Tibial artery (tissue), 4 donors: ENCODE measurements at regions not wholly inside any gene's neighbourhood (a gene's known extent, or its start where the extent isn't known, plus 50 kb on each side); places are given as distances from the start of the nearest gene placed in this dataset.
"Not testable (repeated sequence)": the region's sequence is repeated elsewhere in the genome, so short reads cannot be mapped to it uniquely, and the experiment has no call there.

Experiments used
- DNase-seq, 2 donors: peaks; one replicate each; pipeline ENCODE4 v3.0.0-alpha.2; 2019
- H3K27ac ChIP-seq, 2 donors: fragments of 200-600 bp; sonication (generic) in 1 of 2; 1 replicate in 1 of 2; 2 replicates in 1 of 2; pipeline ENCODE4 v1.5.1; 2018 to 2019; ENCODE audit warnings: mild to moderate bottlenecking in 1 of 2
- H3K27me3 ChIP-seq, 2 donors: fragments of 200-600 bp; sonication (generic) in 1 of 2; one replicate each; pipeline versions ENCODE4 v1.5.1 to v1.6.0; 2016 to 2019
- H3K36me3 ChIP-seq, 3 donors: fragments of 200-600 bp; sonication (generic) in 2 of 3; one replicate each; pipeline ENCODE4 v1.5.1; 2016 to 2019; ENCODE audit warnings: mild to moderate bottlenecking in 2 of 3
- H3K4me1 ChIP-seq, 4 donors: fragments of 200-600 bp; sonication (generic) in 2 of 4; 1 replicate in 3 of 4; 2 replicates in 1 of 4; pipeline ENCODE4 v1.5.1; 2016 to 2019
- H3K4me3 ChIP-seq, 2 donors: fragments of 200-600 bp; sonication (generic) in 1 of 2; 1 replicate in 1 of 2; 2 replicates in 1 of 2; pipeline ENCODE4 v1.5.1; 2018 to 2019; ENCODE audit warnings: mild to moderate bottlenecking in 2 of 2
- H3K9me3 ChIP-seq, 3 donors: fragments of 200-600 bp; sonication (generic) in 1 of 3; one replicate each; pipeline ENCODE4 v1.5.1; 2016 to 2019
- intact Hi-C: fragments of 100-400 bp; cut with DNase I; formaldehyde crosslinking; loops from one replicate; pipeline ENCODE4 v1.15.0; 2023; ENCODE audit warnings: low total_unique reads
- TF ChIP-seq, protein P1 (sequence below), 2 experiments: fragments of 200-600 bp in 1 of 2; fragments of 450-650 bp in 1 of 2; IDR thresholded peaks; one replicate each; pipeline ENCODE4 v1.5.1; 2017 to 2019; ENCODE audit warnings: antibody characterized with exemption in 2 of 2, mild to moderate bottlenecking in 1 of 2, moderate library complexity in 1 of 2

DNA sequence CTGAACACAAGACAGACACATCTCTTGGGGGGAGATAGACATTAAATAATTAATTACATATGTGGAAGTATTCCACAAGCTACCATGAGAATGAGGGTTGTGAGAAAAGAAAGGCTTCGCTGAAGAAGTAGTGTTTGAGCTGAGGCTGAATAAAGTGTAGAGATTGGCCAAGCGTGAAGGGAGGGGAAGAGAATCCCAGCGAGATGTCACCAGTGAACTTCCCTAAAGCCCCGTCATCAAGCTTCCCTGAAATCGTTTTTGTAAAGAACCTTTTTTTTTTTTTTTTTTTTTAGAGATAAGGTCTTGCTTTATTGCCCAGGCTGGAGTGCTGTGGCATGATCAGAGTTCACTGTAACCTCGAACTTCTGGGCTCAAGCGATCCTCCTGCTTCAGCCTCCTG is 235.2 kb downstream of the KCNRG start:
- TF ChIP-seq, protein P1, sequence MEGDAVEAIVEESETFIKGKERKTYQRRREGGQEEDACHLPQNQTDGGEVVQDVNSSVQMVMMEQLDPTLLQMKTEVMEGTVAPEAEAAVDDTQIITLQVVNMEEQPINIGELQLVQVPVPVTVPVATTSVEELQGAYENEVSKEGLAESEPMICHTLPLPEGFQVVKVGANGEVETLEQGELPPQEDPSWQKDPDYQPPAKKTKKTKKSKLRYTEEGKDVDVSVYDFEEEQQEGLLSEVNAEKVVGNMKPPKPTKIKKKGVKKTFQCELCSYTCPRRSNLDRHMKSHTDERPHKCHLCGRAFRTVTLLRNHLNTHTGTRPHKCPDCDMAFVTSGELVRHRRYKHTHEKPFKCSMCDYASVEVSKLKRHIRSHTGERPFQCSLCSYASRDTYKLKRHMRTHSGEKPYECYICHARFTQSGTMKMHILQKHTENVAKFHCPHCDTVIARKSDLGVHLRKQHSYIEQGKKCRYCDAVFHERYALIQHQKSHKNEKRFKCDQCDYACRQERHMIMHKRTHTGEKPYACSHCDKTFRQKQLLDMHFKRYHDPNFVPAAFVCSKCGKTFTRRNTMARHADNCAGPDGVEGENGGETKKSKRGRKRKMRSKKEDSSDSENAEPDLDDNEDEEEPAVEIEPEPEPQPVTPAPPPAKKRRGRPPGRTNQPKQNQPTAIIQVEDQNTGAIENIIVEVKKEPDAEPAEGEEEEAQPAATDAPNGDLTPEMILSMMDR (IDR thresholded peaks at IDR 0.05): no peak
- H3K4me3 ChIP-seq: no peak overlapping the region
- H3K27ac ChIP-seq: no peak overlapping the region
- no peaks in the 10 kb centered on the region for H3K9me3 ChIP-seq
- intact Hi-C loops: no loop called here
- H3K27me3 ChIP-seq: no peaks in the 10 kb centered on the region
- peaks cover 0 to 3% (median 0%) of the 10 kb centered on the region in 4 donors for H3K4me1 ChIP-seq
- no peaks in the 10 kb centered on the region for H3K36me3 ChIP-seq
- no peak for DNase-seq

DNA sequence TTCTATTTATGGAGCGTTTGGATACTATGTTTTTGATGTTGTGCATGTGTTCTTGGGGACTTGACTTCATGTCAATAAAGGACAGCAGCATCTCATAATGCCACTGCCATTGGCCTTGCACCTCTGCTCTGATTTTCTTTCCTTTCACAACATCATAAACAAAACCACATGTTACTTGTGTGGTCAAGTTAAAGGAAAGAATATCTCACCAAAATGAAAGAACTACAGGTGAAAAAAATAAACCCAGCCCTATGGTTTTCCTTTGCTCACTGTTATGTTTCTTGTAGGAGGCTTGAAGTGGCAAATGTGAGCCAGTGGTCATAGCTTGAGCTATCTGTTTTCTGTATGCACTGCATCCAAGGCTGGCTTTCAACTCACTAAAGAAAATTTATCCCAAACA is 240.4 kb downstream of the KCNRG start:
- no peaks in the 10 kb centered on the region for H3K9me3 ChIP-seq
- no peak overlapping the region for H3K4me3 ChIP-seq
- TF ChIP-seq, protein P1 (IDR thresholded peaks at IDR 0.05): no peak
- no peak overlapping the region for H3K27ac ChIP-seq
- intact Hi-C loops: no loop called here
- H3K27me3 ChIP-seq: no peaks in the 10 kb centered on the region
- DNase-seq: no peak
- no peaks in the 10 kb centered on the region for H3K4me1 ChIP-seq
- H3K36me3 ChIP-seq: no peaks in the 10 kb centered on the region

DNA sequence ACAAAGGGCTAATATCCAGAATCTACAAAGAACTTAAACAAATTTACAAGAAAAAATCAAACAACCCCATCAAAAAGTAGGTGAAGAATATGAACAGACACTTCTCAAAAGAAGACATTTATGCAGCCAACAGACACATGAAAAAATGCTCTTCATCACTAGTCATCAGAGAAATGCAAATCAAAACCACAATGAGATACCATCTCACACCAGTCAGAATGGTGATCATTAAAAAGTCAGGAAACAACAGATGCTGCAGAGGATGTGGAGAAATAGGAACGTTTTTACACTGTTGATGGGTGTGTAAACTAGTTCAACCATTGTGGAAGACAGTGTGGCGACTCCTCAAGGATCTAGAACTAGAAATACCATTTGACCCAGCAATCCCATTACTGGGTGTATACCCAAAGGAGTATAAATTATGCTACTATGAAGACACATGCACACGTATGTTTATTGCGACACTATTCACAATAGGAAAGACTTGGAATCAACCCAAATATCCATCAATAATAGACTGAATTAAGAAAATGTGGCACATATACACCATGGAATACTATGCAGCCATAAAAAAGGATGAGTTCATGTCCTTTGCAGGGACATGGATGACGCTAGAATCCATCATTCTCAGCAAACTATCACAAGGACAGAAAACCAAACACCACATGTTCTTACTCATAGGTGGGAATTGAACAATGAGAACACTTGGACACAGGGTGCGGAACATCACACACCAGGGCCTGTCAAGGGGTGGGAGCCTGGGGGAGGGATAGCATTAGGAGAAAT is 241.5 kb downstream of the KCNRG start:
- H3K27me3 ChIP-seq, H3K27ac ChIP-seq, DNase-seq, H3K9me3 ChIP-seq, intact Hi-C loops, H3K4me1 ChIP-seq, H3K4me3 ChIP-seq, H3K36me3 ChIP-seq: not testable (repeated sequence)

DNA sequence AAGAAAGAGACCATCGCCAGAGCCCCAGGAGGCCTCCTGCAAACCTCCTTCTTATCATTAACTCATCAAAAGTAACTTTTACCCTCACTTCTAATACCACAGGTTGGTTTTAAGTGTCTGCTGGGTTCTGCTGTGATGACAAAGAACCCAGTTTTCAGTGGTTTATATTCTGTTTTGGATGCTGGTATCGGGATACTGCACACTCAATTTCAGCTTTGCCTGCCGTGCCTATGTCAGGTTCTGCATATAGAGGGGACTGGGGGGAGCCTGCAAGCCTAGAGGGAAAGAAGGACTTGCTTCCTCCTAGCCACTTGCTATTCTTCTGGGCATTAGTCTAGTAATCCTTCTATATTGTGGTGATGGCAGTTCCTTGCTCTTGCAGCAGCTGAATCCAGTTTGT is 242.4 kb downstream of the KCNRG start:
- Histone ChIP-seq H3K9me3 (no peaks in the 10 kb centered on the region), H3K36me3 (no peaks in the 10 kb centered on the region), H3K4me3 (no peak overlapping the region), H3K4me1 (no peaks in the 10 kb centered on the region), H3K27ac (no peak overlapping the region), H3K27me3 (no peaks in the 10 kb centered on the region)
- intact Hi-C loops: no loop called here
- TF ChIP-seq, protein P1 (IDR thresholded peaks at IDR 0.05): no peak
- no peak for DNase-seq

DNA sequence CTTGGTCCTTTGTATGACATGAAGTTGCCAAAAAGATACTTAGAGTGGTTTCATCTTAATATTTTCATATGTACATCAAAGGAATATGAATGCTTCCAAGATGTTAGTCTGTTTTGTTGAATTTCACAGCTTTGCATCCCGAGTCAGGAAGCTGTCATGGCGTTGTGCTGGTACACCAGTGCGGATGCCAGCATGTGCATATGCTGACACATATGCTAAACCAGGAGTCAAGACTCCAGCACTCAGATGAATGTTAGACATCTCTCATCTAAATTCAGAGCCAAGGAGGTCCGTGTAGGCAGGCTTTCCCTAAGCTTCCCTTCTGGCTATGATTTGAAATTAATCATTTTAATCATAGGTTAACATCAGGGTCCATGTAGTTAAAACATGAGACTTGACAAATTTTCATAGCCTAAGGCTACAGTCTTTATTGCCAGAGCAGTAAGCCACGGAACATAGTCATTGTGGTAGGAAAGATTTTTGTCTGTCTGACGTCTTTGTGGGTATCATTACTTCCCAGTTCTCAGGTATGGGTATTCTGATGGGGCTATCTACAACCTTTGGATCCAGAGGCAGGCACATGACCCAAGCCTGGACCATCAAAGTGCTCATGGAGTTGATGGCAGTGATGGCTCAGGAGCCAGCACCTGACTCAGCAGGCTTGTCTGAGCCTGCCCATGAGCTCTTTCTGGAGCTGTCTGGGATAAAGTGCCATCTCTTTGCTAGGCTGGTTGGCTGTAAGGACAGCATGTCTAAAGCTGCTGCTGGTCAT is 246.1 kb downstream of the KCNRG start:
- intact Hi-C loops: no loop called here
- H3K4me1 ChIP-seq: no peaks in the 10 kb centered on the region

More for the DNA sequence above, 246.1 kb downstream of the KCNRG start:
- no peak for DNase-seq
- TF ChIP-seq, protein P1 (IDR thresholded peaks at IDR 0.05): no peak
- H3K4me3 ChIP-seq: no peak overlapping the region
- H3K27ac ChIP-seq: no peak overlapping the region
- no peaks in the 10 kb centered on the region for H3K27me3 ChIP-seq
- H3K9me3 ChIP-seq: no peaks in the 10 kb centered on the region
- H3K36me3 ChIP-seq: no peaks in the 10 kb centered on the region
